HG03039 (cell line): ENCODE measurements at regions not wholly inside any gene's neighbourhood (a gene's known extent, or its start where the extent isn't known, plus 50 kb on each side); places are given as distances from the start of the nearest gene placed in this dataset.

Experiments
- ATAC-seq: cut with Tn5 transposase; IDR thresholded peaks from one replicate; pipeline ENCODE4 v1.9.1; 2021; ENCODE audit warnings: mild to moderate bottlenecking, moderate library complexity; ENCODE audit not compliant: unreplicated experiment

DNA sequence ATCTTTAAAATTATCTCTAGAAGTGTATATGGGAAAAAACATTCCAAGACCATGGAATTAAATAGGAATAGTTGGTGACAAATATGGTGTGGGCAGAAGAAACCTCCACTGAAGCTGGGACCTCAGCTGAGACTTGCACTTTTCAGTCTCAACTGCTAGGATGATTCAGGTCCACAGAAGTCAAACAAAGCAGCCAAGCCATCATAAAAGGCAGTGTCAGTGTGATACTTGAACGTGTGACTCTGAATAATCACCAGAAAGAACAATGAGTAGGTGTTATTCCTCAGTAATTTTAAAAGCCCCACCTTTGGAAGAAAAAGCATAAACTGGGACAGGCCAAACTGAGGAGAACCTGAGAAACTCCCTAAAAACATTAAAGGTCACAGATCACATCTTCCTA, 90.7 kb downstream of the ZNF281 start:
- no peak for ATAC-seq

DNA sequence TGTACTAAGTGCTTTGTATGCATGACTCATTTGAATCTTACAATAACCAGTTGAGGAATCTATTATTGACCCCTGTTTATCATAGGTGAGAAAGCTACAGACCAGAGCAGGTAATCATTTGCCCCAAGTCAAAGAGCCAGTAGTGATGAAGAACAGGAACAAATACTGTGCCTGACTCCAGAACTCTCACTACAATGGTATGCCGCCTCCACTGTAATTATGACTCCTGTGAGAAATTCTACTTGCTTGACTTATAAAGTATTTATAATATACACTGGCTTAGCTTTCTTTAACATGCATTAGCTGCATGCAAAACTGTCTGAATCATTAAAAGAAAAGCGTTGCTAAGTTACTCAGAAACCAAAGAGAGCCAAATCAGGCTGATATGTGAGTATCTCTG, 92.6 kb downstream of the ZNF281 start:
- ATAC-seq: no peak

DNA sequence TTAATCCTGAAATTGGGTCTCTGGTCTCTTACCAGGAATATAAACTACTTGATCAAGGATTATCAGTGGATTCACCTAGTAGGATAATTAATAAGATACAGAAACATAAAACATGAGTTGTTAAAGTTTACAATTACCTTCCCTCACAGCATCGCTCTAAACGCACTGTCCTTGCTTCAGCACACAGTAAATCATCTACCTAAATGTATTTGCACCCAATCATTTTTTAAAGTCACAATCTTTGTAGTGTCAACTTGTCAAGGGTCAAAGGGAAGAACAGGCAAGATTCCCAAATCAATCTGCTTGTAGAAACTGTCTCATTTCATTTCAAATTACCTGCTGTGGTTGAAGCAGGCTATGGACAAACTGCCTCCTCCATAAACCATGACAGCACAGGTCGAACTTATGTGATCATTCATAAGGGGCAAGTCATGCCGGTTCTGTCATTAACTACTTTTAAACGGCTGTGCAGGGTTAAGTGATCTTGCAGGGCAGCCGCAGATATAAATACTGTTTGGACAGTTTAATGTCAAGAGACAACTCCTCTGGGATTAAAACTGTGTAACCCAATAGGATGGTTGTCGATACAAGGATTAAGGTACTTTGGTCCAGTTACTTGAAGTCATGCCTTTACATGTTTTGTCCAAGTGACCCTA, 93.6 kb downstream of the ZNF281 start:
- ATAC-seq: no peak

DNA sequence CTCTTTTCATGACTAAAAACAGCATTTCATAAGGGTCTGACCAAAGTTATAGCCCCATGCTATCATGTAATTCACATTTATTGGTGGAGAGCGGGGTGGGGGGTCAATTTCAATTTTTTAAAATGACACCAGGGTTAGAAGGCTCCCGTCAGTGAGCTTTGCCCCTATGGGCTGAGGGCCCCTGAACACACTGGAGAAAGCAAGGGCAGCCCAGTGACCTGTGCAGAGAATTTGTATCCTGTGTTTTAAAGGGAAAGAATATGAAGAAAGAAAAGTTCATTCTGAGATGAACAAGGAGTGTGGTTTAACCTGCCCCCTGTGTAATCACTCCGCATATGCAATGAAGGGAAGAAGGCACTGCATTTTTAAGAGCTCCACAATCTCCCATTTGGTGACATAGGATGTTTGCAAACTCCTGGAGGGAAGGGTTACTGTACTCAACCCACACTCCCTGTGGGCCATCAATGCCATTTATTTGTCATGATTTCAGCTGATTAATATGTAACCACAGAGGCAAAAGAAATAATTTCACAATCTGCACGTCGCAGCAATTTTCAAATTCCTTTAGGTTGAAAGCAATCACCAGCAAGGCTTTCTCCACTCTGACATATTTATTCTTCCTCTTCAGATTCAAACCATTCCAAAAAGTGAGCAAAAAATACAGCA, 95.6 kb downstream of the ZNF281 start:
- no peak for ATAC-seq

DNA sequence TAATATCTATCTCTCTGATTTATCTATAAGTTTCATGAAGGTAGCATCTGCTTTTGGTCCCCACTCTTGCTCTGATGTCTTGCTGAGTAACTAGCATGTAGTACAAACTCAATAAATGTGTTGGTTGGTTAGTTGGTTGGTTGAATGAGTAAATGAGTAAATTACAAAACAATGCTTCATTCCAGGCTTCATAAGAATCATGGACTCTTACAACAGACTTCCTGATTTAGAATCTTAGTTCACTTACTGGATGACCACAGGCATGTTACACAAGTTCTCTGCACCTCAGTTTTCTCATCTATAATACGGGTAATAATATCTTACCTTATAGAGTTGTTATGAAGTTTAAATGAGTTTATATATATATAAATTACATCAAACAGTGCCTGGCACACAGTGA, 98.6 kb downstream of the ZNF281 start:
- ATAC-seq: no peak

DNA sequence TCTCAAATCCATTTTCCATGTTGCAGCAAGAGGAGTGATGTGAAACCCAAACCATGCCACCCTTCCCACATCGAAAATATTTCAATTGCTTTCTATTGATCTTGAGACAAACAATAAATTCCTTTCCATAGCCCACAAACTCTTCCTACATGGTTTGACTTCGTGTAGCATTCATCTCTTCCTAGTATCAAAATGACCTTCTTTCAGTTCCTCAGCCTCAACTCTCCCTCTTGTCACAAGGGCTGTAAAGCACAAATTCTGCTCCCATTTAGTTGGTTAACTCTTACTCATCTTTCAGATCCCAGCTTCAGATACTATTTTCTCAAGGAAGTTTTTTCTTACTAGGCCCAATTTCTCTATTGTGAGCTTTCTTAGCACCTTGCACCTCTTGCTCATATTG, 99.0 kb downstream of the ZNF281 start:
- no peak for ATAC-seq

DNA sequence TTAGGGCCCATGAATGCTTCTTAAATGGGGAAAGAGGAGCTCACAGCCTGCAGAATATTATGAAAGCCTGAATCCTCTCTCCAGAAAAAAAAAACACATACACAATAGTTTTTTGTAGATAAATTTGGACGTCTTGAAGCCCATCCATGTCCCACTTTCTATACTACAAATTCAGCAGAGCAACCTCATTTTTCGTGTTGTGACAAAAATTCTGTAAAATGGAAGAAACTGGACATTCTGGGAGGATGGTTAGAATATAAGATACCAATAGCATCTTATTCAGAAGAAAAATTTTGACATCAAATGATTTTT, 102.1 kb downstream of the ZNF281 start:
- no peak for ATAC-seq

DNA sequence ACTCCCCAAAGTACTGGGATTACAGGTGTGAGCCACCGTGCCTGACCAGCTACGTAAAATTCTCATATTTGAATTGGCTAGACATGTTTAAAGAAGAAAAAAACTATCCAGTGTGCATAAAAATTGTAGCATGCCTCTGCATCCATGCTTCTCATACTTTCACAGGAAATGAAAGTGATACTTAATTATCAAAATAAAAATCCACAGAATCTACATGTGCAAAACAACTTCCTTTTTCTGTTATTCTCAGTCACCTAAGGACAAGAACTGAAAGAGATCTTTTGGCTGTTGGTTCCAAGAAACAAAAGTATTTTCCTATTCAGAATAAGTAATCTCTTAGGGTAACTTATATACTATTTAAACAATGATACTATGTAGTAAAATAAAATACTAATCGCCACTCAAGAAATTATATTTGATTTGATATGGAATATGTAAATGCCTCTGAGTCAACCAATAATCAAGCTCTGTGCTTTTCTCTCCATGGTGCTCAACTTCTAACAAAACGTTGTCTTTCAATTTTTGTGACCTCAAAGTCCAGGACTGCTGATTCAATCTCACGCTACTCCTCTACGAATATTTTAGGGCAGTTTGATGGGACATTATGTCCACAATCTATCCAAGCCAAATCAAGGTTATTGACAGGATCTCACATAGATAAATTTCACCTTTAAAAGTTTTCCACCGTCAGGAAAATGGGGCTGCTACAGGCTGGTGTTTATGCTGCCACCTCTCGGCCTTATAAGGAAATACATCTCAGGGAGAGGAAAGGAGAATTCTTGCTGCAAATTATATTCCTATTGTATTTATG, 102.7 kb downstream of the ZNF281 start:
- ATAC-seq: no peak

DNA sequence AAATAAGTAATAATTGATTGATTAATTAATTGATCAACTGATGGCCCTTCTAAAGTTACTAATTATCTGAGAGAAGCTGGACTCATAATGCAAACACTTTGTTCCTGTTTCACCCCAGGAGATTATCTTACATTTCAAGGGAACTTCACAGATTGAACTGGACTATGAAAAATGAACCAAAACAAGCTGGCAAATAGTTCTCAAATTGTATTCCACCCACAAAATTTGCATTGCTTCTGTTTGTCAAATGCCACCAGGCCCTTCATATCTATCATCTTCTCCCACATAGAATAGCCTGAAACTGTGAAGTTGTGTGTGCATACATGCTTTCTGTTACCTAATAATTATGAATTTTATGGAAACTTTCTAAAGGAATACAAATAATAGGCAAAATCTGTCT, 104.0 kb downstream of the ZNF281 start:
- no peak for ATAC-seq

DNA sequence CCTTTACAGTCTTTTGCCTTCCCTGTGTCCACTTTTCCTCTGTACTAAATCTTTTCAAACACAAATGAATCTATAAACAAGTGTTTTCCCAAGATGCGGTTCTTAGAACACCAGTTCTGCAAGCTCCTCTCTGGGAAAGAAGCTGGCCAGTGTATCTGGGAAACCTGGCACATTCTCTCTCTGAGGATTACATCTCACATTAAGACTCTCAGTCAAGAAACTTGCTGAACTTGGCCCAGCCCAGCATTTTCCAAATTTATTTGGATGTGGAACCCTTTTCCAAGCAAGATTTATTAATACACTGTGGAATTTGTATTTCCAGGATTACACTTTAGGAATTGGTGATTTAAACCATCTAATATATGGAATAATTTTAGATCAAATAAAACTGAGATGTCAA, 105.7 kb downstream of the ZNF281 start:
- ATAC-seq: no peak

DNA sequence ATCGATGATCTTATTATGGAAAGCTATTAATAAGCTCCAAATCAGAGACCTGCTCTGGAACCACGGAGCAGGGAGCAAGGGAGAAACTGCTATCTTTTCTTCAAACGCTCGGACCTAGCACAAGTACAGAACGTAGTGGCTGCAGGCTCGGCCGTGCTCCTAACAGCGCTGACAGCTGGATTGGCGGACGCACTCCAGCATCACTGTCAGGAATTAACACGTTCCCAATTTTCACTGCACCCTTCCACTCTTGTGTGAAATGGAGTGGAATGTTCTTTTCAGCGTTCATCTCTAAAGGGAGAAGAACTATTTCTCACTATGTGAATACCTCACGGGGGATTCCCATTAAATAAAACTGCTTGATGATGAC, 106.9 kb downstream of the ZNF281 start:
- no peak for ATAC-seq

DNA sequence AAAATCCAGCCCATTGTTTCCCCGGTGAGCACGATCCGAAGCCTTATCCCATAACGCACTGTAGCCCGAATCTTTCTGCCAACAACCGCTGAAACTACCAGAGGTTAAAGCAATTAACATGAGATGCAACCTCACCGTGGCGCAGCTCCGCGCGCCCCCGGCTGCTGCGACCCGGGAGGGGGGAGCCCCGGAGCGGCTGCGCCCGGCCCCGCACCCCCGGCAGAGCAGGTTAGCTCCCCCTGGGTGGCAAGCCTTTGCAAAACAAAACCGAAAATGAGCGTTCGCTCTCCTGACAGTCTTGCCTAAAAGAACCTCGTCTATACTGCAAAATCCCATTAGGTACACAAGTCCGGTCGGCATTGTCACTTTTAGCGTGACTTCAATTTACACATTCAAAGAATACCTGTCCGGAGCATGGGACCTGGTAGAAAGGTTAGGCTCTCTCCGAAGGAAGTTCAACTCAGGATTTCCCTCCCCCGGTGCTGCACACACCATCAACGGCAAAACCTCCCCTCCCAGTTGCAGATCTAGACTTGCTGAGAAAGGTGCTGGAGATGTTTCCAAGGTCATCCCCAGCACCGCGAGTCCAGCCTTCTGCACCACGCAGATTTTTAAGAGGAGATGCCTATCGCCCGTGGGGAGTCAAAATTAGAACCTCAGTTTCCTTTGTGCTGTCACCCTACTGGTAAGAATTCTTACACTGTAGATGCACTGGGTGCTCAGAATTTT, 107.5 kb downstream of the ZNF281 start:
- peak; percentile 46 for ATAC-seq

DNA sequence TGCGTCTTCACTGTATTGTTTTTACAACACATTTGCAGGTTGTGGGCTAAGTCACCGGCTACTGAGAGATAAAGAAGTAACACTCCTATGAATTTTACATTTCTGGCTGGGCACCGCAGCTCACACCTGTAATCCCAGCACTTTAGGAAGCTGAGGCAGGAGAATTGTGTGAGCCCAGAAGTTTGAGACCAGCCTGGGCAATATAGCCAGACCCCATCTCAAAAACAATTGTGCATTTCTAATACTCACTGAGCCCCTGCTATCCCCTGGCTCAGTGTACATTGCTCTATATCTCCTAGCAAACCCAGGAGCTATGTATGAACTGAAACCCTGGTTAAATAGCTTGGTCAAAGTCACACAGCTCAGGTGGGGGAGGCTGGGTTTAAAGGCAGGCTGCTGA, 108.7 kb downstream of the ZNF281 start:
- no peak for ATAC-seq

DNA sequence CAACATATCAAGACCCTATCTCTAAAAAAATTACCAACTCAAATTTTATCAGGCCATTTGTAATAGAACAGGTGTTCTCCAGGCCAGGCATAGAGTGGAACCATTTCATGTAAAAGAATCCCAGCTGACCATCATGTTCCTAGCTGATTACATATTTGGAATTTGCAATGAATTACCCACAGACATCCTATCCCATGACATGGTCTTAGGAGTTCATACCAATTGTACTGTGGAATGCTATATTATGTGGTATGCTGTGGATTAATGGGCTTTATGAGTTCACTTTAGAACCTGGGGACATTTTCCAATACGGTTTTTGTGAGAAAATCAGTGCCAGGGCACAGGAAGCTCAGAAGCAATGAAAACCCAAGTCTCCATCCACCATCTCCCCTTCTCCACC, 110.3 kb downstream of the ZNF281 start:
- ATAC-seq: no peak

DNA sequence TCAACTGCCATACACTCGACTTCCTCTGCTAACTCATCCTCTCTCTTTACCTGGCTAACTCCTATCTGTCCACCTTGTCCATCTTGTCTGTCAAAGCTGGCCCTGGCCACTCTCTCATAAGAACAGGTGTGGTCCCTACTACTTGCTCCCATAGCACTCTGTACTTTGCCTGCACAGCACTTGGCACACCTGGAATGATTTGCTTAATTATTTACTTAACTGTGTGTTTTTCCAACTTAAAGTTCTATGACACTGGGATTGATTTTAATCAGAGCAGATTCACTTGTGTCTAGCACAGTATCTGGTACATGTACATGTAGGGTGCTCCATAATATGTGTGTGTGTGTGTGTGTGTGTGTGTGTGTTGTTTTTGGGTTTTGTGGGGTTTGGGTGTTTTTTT, 111.6 kb downstream of the ZNF281 start:
- ATAC-seq: no peak

DNA sequence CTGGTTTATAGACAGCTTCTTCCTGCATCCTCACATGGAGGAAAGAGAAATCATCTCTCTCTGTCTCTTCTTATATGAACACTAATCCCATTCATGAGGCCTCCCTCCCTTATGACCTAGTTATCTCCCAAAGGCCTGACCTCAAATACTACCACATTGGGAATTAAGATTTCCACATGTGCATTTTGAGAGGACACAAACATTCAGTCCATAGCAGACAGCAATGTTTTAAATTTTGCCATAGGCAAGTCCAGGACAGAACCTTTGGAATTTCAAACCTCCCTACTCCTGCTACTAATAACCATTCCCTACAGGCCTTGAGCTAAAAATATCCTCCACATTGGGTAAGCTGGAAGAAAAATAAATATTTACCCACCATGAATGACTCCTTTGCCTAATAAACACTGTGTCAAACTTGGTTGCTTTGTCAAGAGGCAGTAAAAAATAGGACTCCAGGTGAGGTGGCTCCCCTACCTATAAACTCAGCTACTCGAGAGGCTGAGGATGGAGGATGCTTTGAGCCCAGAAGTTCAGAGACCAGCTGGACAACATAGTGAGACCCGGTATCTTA, 113.7 kb downstream of the ZNF281 start:
- no peak for ATAC-seq

DNA sequence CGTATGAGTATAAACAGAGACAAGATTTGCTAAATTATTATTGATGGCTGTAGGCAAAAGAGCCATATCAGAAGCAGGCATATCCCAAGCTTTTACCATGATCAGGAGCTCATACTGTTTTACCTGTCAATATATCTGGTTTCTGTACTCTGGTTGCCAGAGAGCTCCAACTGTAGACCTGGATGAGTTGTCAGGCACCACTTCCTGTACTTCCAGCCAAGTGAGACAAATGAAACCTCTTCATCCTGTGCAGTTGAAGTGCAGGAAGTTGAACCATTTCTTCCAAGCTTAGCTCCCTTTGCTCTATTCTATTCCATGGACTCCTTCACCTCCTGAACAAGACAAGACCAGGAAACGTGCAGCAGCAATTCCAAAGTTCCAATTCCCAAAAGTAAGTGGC, 115.6 kb downstream of the ZNF281 start:
- ATAC-seq: no peak

DNA sequence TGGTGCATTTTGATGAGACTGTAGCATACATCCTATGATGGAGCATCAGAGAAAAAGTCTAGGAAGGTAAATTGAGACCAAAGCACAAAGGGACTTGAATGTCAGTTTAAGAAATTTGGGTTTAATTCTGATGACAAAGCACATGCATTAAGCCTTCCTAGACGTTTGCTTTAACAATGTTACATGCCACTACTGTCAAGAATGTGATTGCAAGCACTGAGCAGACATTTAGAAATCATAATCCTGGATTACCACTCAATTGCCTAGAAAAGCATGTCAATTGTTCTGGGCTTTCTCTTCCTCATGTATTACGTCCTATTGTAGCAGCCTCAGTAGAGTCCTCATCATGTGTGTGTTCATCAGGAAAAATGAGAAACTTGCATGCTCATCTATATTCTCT, 117.1 kb downstream of the ZNF281 start:
- ATAC-seq: no peak

DNA sequence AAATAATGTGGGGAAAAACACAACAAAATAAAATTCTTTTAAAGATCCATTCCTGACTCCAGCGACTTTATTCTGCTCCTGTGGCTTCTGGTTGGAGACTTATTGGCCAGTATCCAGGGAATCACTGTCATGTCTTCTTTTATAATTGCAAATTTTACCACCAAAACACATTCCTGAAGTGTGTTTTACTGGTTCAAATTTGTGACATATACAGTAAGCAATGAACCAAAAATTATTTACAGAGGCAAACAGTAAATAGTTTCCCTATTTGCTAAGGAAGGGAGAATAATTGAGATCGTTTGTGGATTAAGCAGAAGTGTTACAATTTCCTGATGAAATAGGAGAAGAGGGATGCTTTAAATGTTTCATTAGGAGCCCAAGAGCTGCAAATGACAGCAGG, 118.7 kb downstream of the ZNF281 start:
- no peak for ATAC-seq

DNA sequence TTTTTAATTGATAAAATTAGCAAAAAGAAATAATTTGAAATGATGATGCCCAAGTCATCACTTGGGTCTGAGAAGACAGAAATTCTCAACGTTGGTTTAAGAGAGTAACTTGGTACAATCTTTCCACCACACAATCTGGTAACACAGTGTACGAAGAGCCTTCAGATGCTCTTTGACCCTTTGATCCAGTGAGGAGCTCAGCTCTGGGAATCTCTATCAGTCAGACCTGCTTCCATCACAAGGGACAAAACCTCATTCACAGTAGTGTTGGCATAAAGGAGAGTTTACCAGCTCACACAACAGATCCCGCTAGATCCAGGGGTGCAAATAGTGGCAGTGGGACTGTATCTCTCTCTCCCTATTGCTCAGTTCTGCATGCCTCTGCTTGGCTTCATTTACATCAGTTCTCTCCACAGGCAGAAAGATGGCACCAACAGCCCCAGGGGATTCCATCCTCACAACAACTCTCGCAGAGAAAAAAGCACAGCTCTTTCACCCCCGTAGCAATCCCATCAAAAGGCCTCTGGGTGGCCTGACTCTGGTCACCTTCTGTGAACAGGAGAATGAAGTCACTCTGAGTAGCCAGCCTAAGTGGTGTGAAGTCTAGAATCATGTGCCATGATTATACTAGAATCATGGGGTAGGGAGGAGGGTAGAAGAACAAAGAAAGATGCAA, 119.7 kb downstream of the ZNF281 start:
- ATAC-seq: no peak

DNA sequence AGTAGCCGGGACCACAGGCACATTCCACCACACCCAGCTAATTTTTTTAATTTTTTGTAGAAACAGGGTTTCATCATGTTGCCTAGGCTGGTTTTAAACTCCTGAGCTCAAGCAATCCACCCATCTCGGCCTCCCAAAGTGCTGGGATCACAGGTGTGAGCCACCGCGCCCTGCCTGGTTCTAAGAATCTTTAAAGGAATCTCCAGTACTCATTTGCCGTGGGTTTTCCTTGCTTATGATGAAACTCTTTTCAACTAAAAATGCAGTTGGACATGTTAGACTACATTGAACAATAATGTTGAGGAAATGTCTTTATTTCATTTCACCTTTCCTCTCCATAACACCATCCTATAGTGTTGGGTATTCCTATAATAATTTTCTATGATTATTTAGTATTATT, 121.6 kb downstream of the ZNF281 start:
- no peak for ATAC-seq
